GM21526 (cell line): ENCODE measurements at regions not wholly inside any gene's neighbourhood (a gene's known extent, or its start where the extent isn't known, plus 50 kb on each side); places are given as distances from the start of the nearest gene placed in this dataset.
"Not testable (repeated sequence)": the region's sequence is repeated elsewhere in the genome, so short reads cannot be mapped to it uniquely, and the experiment has no call there.

Source experiments
- ATAC-seq: cut with Tn5 transposase; IDR thresholded peaks from one replicate; pipeline ENCODE4 v1.9.1; 2021; ENCODE audit warnings: moderate library complexity; ENCODE audit not compliant: unreplicated experiment, low FRiP score

GRCh38 chr7:131626643-131627042, 70.2 kb upstream of the PODXL start:
- no peak for ATAC-seq

- ATAC-seq, result no peak
Observed at GRCh38 chr7:131625817-131626372, 69.5 kb upstream of the PODXL start.

DNA sequence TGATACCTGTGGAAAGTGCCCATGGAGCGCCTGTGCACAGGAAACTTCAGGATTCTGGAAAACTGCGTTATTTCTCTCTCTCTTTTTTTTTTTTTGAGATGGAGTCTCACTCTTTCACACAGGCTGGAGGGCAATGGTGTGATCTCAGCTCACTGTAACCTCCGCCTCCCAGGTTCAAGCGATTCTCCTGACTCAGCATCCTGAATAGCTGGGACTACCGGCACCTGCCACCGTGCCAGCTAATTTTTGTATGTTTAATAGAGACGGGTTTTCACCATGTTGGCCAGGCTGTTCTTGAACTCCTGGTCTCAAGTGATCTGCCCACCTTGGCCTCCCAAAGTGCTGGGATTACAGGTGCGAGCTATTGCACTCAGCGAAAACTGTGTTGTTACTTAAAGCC, 68.9 kb upstream of the PODXL start:
- ATAC-seq, result not testable (repeated sequence)

DNA sequence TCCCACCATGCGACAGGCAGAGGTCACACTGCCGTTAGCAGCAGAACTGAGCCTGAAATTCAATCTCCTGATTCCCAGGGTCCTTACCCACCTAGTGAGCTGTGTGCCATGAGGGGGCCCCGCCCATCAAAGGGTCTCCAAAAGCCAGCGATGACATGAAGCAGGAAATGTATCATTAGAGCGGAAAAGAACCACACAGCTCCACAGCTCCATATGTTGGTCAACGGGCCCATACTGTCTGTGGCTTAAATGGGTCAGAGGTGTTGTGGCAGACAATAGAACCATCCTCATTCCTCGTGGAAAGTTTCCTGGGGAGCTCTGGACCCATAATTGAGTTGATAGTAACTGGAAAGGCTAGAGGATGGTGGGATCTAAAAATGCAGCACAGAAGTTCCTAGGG, 68.1 kb upstream of the PODXL start:
- no peak for ATAC-seq

DNA sequence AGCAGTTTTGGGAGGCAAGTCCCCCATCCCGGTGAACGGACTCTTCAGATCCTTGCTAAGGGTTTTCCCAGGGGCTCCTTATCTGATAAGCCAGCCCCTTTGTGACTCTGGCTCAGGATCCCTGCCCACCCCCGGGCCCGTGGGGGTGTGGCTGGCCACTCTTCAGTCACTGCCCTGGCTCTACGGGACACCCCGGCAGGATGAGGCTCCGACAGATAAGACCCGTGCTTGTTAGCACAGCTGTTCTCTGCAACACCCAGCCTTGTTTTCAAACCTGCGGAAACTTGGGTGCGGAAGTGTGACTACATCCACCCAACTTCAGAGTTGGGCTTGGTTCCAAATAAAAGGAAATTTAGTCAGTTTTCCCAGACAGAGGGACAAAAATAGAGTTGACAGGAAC, 66.7 kb upstream of the PODXL start:
- ATAC-seq, result no peak

GRCh38 chr7:131621652-131622051, 65.2 kb upstream of the PODXL start:
- ATAC-seq, result no peak

DNA sequence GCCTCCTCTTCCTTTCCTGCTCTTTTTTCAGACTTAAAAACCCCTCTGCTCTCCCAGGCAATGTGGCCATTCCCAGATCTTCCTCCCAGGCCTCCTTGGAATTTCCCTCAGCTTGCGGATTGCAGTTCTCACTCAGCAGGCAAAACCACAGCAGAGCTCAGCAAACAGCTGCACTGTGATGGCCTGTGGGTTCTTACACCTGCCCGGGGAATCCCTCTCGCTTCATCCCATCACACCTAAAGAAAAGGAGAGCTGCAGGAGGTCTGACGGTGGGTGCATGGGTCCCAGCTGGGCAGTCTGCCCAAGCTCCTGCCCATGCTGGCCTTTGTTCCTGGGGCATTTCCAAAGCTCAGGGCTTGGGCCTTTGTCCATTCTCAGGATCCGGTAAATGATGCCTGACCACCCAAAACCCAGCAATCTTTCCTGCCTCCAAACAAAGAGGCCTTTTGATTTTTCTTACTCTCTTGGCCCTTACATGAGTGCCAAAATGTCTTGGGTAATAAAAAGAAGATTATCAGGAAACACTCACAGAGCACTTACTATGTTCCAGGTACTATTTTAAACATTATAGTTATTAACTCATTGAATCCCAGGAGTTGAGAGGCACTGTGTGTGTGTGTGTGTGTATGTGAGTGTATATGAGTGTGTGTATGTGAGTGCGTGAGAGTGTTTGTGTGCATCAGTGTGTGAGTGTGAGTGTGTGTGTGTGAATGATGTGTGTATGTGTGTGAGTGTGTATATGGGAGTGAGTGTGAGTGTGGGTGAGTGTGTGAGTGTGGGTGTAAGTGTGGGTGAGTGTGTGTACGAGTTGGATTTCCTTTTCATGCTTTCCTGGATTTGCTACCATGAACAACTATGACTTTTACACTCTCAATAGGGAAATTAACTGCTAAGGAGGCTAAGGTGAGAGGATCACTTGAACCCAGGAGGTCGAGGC, 64.5 kb upstream of the PODXL start:
- ATAC-seq, result no peak

- no peak for ATAC-seq
Observed at GRCh38 chr7:131619336-131620305, 63.2 kb upstream of the PODXL start.

GRCh38 chr7:131618391-131618790, 62.0 kb upstream of the PODXL start:
- ATAC-seq, result no peak

- no peak for ATAC-seq
Observed at GRCh38 chr7:131616487-131617200, 60.2 kb upstream of the PODXL start.

- no peak for ATAC-seq
Observed at GRCh38 chr7:131613909-131614308, 57.5 kb upstream of the PODXL start.

DNA sequence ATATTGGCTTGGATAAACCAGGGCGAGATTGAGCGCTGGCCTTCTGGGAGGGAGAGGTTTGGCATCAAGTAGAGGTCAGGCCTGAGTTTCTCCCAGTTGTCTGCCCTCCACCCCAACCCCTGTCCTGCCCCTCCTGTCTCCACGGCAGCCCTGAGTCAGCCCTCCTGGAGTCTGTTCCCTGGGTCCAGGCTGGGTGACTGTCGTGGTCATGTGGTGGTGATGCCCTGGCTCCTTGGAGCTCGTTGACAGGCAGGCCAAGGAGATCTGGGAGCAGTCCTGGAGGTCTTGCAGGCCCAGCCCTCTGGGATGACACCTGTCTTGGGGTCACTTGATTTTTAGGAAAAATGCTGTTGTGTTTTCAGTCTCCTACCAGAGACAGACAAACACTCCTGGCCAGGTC, 53.6 kb upstream of the PODXL start:
- no peak for ATAC-seq

- ATAC-seq, result no peak
Observed at GRCh38 chr7:131608116-131608500, 51.7 kb upstream of the PODXL start.

DNA sequence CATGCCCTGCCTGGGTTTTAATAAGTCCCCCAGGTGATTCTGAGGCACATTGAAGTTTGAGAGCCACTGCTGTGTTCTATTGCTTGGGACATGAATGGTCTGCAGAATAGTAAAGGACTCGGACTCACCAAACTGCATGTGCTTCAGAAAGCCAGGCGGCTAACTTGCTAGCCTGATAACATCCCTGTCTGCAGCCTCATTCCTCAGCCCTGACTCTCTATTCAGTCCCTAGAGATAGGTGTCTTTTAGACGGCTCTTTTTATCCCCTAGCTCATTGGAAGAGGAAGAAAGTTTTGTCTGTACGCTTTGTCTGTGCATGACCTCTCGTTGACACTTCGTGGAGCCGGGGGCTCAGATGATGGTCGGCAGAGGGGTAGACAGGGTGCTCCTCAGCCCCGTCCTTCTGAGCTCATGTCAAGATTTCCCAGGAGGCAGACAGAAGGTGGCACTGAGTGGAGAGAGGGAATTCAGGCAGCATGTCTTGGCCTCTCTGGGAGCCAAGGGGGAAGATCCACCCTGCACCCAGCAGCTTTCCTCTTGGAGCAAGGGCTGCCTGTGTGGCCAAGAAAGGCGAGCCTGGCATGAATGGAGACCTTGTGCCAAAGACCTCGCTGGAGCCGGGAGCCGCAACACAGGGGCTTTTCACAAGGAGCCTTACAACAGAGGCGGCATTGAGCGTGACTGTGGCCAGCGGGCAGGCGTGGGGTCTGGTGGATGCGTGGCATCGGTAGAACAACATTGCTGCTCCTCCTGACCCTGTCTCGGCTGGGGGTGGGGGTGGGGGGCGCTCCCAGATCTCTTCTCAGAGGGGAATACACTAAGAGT, 51.1 kb upstream of the PODXL start:
- ATAC-seq, result no peak

DNA sequence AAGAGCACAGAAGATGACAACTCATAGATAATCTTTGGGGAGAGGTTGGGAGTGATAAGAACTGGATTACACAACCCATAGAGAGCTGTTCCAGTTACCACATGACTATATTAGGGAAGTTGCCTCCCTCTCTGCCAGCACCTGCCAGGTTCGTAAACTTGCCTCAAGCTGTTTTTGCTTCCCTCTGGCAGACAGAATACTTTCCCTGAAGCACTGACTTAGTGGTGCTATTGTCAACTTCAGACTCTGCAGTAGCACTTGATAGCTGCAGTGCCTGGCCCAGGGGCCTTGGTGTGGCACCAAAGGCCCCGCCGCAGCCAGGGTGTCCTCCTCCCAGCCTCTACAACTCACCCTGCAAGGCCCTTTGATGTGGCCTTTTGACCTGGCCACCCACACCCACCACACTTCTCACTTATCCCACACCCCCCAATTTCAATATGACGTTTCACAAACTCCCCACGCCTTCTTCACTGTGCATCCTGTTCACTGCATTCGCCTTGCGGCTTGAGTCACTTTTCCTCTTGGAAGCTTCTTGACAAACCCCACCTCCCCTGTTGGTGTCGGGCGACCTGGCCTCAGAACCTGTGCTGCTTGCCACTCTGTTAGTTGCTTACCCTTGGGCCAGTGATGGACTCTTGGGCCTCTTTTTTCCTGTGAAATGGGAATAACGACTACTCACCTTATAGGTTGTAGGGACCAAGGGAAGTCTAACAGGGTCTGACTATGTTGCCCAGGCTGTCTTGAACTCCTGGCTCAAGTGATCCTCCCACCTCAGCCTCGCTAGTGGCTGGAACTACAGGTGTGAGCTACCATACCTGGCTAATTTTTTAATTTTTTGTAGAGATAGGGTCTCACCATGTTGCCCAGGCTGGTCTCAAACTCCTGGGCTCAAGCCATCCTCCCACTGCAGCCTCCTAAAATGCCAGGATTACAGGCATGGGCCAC, 50.2 kb upstream of the PODXL start:
- no peak for ATAC-seq
